ENCODE measurements at regions not wholly inside any gene's neighbourhood (a gene's known extent, or its start where the extent isn't known, plus 50 kb on each side); places are given as distances from the start of the nearest gene placed in this dataset.
"Not testable (repeated sequence)": the region's sequence is repeated elsewhere in the genome, so short reads cannot be mapped to it uniquely, and the experiment has no call there.

DNA sequence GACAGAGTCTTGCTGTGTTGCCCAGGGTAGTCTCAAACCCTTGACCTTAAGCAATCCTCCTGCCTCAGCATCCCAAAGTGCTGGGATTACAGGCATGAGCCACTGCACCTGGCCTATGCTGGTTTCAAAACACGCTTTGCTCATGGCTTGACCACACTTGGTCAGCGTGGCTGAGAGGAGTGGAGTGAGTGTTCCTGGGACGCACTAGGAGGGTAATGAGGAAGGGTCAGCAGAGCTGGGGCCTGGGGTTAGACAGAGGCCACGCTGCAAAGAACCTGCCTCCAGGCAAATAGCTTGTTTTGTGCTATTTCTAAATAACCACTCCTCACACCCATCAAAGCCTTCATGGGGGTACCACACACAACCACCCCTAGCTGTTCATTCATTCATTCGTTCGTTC lies 77.9 kb upstream of the TOX2 start:
- DNase-seq = no peak

DNA sequence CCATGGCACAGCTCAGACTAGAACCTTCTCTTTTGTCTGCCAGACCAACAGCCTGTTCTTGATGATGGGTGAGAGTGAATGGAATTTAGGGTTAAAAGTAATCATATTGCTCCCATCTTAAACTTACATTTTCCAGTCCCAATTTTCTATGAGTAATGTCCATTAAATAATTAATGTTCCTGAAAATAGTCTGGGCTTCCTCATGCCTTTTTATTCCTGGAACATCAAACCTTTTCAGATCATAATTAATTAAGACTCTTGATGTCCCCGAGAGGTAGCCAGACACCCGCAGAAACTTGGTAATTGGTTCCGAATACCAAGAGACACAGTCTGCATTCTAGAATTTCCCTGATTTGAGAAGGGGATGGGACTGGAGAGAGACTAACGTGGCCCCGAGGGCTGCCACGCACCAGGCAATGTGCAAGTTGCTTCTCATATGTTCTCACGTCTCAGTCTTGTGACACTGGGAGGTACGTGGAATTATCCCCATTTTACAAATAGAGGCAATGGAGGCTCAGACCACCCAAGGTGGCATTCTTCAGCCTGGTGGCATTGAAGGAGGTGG lies 78.6 kb upstream of the TOX2 start:
- no peak for DNase-seq

DNA sequence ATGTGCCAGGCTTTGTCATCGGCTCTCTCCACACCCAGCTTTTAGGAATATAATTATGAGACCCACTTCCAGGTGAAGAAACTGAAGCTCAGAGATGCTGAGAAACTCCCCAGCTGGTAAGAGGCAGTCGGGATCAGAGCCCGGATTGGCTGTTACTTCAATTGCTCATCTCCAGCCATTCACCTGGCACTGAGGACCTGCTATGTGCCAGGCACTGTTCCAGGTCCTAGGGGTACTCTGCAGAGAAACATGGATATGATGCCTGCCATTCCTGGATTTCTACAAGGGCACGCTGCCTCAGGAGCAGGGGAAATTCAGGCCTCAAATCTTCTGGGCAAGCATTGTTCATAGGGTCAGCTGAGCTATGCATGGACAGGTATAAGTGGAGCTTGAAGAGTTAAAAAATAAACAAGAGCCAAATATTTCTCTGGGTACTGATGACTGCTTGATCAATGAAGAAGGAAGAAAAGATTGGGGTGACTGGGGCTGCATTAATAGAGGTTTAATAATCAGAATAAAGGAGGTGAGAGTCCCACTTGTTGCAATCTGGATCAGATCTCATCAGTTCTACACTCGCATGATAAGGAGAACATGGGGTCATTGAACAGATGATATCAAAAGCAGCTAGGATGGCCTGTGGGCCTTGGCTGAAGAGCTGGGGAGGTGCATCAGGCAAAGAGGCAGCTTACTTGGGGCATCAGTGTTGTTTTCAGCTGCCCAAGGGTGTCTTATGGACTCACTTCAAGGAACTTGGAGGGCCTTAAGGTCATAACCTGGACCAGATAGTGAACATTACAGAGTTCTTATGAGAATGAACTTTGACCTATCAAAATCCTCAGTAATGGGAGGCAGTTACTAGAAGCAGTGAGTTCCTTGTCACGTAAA lies 80.9 kb upstream of the TOX2 start:
- no peak for DNase-seq

DNA sequence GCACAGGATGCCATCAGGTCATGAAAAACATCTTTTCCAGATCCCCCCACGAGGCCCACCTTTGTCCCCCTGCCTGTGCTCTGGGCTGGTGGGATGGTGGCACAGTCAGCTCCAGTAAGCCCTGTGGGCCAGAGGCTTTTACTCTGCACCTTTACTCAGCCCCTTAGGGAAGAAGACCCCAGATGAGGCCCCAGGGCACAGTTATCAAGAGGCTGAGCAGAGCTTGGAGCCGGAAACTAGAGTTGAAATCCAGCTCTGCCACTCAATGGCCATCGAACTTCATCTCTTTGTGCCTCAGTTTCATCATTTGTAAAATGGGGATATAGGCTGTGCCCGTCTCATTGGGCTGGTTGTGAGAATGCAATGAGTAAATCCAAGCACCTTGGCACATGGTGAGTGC lies 81.7 kb upstream of the TOX2 start:
- no peak for DNase-seq

DNA sequence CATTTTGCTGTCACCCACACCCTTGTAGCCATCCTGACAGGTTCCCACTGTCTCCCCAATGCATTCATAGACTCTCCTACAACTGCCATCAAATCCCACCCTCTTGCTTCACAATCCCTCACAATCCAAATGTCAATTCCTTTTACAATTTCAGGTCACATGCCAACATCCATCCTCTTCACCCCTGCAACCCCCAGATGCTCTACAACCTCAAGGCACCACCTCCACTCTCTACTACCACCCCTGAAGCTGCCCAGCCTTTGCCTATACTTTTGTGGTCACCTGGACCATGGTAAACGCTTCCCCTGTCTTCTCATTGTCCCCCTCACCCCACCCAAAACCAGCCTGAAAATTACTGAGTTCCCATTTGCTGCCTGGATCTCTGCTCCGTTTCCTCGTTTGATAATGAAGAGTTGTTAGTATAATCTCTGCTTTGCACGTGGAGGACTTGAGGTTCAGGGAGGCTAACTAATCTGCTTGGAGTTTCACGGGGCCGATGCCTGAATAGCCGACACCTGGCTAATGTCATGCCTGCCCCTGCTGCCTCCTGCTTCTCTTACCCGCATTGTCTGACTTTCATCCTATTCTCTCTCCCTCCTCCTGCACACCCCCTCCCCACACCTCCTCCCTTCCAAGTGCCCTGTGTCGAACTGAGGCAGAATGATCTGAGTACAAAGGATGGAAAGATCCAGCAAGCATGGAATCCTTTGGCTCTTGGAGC lies 82.4 kb upstream of the TOX2 start:
- no peak for DNase-seq

DNA sequence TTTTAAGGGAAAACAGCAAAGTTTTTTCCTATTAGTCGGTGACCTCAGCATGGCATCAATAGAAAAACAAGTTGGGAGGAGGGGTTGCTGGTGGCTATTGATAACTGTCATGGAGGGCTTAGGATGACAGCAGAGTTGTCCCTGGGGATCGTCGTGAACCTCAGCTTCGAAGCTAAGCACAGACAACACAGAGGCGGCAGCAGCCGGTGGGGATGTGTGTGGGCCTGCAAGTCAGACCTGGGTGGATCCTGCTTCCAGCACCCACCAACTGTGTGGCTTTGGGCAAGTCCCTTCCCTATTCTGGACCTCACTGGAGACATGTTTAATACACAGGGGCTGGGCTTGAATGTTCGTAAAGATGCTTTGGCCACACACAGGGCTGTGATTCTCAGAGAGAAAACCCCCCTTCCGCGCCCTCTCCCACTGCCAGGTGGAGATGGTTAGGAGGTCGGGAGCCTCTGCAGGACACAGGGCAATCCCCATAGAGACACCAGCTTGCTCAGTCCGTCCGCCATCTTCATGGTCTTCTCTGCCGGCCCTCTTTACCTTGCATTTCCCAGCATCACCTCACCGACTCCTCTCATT lies 83.1 kb upstream of the TOX2 start:
- no peak for DNase-seq

DNA sequence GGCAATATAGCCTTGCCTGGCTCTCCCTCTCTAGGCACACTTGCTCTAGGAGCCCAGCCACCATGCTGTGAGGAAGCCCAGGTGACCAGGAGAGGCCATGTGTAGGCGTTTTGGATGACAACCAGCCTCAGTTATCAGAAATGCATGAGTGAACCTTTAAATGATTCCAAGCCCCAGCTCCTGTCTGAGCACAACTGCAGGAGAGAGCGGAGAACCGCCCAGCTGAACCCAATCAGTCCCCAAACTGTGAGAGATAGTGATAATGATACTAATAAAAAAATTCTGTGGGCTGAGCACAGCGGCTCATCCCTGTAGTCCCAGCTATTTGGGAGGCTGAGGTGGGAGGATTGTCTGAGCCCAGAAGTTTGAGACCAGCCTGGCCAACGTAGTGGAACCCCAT lies 83.8 kb upstream of the TOX2 start:
- no peak for DNase-seq

DNA sequence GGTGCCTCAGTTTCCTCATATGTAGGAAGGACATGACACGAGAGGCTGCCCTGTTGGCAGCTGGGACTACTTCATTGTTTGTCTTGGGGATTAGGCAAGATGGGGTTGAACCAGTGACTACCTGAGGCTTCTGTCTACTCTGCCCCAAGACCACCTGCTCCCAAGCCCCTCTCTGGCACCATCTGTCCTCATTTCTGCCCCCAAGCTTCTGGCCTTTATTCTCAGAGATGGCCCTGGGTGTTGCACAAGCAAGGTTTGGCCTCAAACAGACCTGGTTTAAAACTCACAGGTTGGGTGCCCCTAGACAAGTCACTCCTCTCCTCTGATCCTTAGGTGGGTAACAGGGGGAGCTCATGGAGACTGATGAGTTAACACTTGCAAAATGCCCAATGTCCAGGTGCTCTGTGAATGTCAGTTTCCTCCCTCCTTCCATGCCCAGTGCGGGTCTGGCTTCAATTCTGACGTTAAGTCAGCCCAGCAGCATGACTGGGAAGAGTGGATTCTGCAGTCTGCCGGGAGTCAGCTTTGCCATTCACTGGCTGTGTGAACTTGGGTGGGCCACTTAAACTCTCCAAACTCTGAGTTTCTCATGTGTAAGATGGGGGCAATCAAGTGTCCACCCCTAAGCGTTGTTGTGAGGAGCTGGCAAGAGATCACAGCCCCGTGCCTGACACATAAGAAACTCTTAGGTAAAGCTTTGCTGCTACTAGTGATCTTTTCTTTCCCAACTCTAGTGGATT lies 84.5 kb upstream of the TOX2 start:
- no peak for DNase-seq

DNA sequence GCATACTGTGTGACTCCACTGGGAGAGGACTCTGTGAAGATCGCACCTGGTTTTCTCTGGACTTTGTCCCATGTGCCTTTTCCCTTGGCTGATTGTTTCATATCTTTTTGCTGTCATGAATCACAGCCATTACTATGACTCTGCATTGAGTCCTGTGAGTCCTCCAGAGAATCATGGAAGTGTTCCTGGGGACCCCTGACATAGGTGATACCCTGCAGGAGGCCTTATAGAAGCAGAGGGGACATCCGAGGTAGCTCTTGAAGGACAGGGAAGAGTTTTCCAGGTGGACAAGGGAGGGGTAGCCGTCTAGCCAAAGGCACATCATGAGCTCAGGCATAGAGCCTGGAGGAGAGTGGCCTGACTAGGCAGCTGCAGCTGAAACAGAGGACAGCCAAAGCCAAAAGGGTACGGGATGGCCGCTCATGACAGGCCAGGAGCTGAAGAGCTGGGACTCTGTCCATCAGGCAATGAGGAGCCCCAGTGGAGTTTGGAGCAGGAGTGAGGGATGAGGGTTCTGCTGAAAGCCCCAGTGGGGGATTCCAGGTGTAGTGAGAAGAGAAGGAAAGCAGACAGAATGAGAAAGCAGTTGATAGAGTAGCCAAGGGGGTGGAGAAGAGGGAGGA lies 86.6 kb upstream of the TOX2 start:
- no peak for DNase-seq

DNA sequence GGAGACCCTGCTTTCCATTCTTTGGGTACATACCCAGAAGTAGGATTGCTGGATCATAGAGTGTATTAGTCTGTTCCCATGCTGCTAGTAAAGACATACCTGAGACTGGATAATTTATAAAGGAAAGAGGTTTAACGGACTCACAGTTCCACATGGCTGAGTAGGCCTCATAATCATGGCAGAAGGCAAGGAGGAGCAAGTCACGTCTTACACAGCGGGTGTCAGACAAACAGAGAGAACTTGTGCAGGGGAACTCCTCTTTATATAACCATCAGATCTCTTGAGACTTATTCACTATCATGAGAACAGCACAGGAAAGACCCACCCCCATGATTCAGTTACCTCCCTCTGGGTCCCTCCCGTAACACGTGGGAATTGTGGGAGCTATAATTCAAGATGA lies 87.7 kb upstream of the TOX2 start:
- DNase-seq = not testable (repeated sequence)

DNA sequence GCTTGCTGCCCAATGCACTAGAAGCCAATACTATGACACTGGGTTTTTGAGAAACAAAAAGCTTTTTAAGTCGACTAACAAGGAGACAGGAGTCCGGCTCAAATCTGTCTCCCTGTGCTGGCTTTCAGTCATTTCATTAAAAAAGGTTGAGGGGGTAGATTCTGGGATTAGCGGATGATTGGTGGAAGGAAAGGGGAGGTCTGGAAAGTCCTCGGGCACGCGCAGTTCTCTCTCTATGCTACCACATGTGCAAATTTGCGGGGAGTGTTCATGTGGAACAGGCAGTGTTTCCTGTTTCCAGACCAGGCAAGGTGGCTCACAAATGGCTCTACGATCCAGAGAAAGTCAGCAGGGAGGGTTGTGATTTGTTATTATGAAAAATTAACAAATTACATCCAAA lies 89.1 kb upstream of the TOX2 start:
- DNase-seq = no peak

DNA sequence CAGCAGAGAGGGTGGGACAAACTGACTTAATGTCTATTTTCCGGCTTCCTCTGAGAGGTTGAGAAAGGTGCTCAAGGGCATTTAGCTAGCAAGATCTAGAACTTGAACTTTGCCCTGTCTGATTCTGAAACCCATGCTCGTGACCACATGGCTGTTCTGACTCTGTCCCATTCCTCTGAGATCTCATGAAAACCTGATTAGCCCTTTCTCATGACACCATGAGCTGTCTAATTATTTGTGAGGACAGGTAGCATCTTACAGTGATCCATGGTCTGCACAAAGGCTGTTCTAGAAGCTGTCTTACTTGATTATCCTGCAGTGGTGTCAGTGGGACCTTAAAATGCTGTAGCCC lies 89.6 kb upstream of the TOX2 start:
- no peak for DNase-seq

DNA sequence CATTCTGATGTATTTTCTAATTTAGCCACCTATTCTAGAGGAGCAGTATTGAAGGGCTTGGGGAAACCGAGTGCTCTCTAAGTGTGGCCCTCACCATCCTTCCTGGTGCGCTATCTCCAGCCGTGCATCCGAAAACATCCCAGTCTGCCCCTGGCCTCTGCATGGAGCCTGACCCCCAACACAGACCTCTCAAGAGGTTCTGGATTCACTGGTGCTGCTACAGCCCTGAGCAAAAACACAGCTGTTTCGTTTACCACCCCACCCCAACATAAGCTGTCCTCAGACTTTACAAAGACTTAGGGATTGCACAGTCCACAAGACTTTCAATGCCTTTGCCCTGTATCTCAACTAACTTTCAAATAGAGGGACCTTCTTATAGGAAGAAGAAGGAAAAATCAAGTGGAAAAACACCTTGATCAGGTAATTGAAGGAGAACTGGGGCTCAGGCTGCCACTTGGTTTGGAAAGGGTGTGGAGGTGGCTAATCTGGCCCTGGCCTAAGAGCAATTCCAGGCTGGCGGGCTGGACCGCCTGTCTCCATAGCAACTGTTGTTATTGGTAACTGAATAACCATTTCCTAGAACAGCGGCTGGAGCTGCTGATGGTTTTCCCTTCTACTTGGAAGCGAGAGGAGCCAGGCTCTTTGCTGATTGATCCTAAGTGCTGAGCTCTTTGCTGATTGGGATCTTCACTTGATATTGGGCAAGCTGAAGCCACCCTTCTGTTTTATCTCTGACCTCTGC lies 90.2 kb upstream of the TOX2 start:
- no peak for DNase-seq

DNA sequence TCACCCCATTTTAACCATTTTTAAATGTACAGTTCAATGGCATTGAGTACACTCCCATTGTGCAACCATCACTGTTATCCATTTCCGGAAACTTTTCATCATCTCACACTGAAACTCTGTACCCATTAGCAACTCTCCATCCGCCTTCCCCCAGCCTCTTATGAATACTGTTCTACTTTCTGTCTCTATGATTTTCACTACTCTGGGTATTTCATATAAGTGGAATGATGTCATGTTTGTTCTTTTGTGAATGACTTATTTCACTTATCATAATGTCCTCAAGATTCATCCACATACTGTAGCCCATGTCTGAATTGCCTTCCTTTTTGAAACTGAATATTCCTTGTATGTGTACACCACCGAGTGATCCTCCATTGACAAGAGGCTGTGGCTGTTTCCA lies 92.9 kb upstream of the TOX2 start:
- peak; percentile 44 for DNase-seq

DNA sequence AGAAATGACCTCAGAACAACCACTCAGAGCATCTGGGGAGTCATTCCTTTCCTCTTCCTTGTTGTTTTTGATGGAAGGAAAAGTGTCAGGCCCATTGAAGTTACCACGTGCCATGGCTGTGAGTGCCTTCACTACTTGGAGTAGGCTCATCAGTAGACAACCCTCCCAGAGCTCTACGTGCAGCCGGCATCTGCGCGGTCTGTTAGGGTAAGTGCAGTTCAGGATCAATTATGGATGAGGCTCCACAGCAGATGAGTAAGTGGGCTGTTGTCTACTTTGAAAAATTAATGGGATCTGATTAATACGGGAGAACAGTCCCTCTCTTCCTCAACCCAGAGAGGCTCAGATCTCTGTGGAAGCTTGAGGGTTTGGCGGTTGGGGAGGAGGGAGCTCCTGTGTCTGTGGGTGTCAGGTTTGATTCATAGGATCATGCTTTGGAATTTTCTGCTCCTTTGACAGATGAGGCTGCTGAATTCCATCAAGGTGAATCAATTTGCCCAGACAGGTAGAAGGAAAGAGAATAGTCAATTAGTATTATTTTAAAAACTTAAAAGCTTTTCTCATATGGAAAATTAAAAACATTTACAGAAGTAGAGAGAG lies 93.8 kb upstream of the TOX2 start:
- no peak for DNase-seq

DNA sequence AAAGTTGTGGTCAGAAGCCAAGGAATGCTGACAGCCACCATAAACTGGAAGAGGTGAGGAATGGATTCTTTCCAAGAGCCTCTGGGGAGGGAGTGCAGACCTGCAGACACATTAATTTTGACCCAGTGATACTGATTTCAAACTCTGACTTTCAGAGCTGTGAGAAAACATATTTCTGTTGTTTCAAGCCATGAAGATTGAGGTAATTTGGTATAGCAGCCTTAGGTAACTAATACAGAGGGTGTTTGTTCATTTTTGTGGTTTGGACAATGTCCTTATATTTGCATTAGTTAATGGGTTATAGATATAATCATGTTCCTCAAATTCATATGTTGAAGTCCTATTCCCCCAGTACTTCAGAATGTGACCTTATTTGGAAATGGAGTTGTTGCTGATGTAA lies 85.4 kb upstream of the GTSF1L start:
- no peak for DNase-seq

DNA sequence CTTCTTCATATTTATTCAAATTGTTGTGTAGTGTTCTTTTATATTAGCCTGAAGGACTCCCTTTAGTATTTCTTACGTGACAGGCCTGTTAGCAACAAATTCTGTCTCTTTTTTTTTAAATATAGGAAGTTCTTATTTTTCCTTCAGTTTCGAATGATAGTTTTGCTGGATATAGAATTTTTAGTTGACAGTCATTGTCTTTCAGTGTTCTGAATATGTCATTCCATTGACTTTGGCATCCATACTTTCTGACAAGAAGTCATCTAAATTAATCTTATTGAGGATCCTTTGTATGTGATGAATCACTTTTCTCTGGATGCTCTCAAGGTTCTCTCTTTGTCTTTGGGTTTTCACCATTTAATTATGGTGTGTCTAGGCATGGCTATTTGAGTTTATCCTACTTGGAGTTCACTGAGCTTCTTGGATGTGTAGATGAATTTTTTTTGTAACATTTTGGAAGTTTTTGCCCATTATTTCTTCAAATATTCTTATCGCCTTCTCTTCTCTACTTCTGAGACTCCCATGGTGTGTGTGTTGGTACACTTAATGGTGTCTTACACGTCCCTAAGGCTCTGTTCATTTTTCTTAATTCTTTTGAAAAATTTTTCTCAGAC lies 82.5 kb upstream of the GTSF1L start:
- no peak for DNase-seq

DNA sequence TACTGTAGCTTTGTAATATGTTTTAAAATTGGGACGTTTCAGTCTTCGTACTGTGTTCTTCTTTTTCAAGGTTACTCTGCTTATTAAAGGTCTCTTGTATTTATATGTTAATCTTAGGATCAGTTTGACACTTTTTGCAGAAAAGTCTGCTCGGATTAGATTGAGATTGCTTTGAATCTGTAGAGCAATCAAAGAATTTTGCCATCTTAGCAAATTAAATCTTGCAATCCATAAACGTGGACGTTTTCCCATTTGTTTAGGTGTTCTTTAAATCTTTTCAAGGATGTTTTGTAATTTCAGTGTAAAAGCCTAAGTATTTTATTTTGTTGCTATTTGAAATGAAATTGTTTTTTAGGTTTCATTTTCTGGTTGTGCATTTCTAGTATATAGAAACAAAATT lies 78.0 kb upstream of the GTSF1L start:
- DNase-seq = no peak

DNA sequence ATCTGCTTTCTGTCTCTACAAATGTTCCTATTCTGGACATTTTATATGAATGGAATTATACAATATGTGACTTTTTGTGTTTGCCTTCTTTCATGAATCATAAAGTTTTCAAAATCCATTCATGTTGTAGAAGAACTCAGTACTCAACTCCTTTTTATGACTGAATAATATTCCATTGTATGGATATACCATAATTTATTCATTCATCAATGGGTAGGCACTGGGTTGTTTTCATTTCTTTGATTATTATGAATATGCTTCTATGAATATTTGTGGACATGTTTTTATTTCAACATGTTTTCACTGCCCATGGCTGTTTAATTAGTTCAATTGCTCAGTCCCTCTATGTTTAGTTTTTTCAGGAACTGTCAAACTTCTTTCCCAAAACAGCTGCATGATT lies 76.5 kb upstream of the GTSF1L start:
- DNase-seq = no peak

DNA sequence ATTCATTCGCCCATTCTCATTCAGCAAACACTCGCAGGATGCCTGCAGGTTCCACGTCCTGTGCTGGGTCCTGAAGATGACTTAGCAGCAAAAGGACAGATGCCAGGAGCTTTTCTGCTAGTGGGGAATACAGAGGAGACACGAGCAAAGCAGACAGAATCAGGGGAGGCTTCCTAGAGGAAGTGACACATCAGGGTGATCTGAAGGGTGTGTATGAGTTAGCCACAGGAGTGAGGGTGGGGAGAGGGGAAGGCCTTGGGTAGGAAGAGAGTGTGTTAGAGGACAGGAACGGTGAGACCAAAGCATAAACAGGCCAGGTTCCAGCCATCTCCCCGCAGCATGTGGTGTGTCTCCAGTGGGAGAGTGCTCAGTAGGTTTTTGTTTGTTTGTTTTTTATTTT lies 73.4 kb upstream of the GTSF1L start:
- DNase-seq = no peak

DNA sequence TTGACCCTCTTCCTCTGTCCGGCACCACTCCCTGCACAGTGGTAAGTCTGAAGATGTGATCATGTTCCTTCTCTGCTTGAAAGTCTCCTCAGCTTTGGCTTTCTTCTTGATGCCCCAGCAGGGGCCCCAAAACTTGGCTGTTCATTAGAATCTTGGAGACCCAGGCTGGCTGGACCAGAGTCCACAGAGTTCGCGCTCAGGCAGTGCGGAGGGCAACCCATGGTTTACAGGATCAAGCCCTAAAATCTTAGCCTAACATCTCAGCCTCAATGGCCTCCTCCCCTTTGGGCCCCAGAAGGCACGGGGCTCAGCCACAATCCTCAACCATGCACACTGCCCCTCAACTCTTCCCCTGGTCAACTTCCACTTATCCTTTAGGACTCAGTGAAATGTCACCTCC lies 72.9 kb upstream of the GTSF1L start:
- no peak for DNase-seq

Measured in activated CD8-positive, alpha-beta memory T cell treated with anti-CD3 and anti-CD28 coated beads for 24 hours (primary cell).